ENCODE measurements at regions not wholly inside any gene's neighbourhood (a gene's known extent, or its start where the extent isn't known, plus 50 kb on each side); places are given as distances from the start of the nearest gene placed in this dataset.

- no peak for DNase-seq (ENCODE audit: low read depth in 2 of 2)
Observed at GRCh38 chr14:53519137-53519536, 366.0 kb upstream of the DDHD1 start.

GRCh38 chr14:53517270-53517960 is 364.3 kb upstream of the DDHD1 start:
- DNase-seq (ENCODE audit: low read depth in 2 of 2): no peak

- DNase-seq (ENCODE audit: low read depth in 2 of 2): no peak
Observed at GRCh38 chr14:53516261-53516774, 363.2 kb upstream of the DDHD1 start.

- no peak for DNase-seq (ENCODE audit: low read depth in 2 of 2)
Observed at GRCh38 chr14:53515276-53515675, 362.2 kb upstream of the DDHD1 start.

GRCh38 chr14:53514197-53514596 is 361.1 kb upstream of the DDHD1 start:
- DNase-seq (ENCODE audit: low read depth in 2 of 2): no peak

- no peak for DNase-seq (ENCODE audit: low read depth in 2 of 2)
Observed at GRCh38 chr14:53510281-53510912, 357.3 kb upstream of the DDHD1 start.

- DNase-seq (ENCODE audit: low read depth in 2 of 2): no peak
Observed at GRCh38 chr14:53509276-53510244, 356.4 kb upstream of the DDHD1 start.

GRCh38 chr14:53501361-53502211 is 348.5 kb upstream of the DDHD1 start:
- no peak for DNase-seq (ENCODE audit: low read depth in 2 of 2)

GRCh38 chr14:53500191-53500590 is 347.1 kb upstream of the DDHD1 start:
- no peak for DNase-seq (ENCODE audit: low read depth in 2 of 2)

- no peak for DNase-seq (ENCODE audit: low read depth in 2 of 2)
Observed at GRCh38 chr14:53496668-53497067, 343.5 kb upstream of the DDHD1 start.

GRCh38 chr14:53495846-53496343 is 342.8 kb upstream of the DDHD1 start:
- no peak for DNase-seq (ENCODE audit: low read depth in 2 of 2)

GRCh38 chr14:53494587-53494986 is 341.5 kb upstream of the DDHD1 start:
- no peak for DNase-seq (ENCODE audit: low read depth in 2 of 2)

GRCh38 chr14:53493860-53494259 is 340.7 kb upstream of the DDHD1 start:
- no peak for DNase-seq (ENCODE audit: low read depth in 2 of 2)

- no peak for DNase-seq (ENCODE audit: low read depth in 2 of 2)
Observed at GRCh38 chr14:53493320-53493719, 340.2 kb upstream of the DDHD1 start.

GRCh38 chr14:53491884-53492277 is 338.8 kb upstream of the DDHD1 start:
- no peak for DNase-seq (ENCODE audit: low read depth in 2 of 2)

- no peak for DNase-seq (ENCODE audit: low read depth in 2 of 2)
Observed at GRCh38 chr14:53491256-53491883, 338.2 kb upstream of the DDHD1 start.

GRCh38 chr14:53478174-53478573 is 325.1 kb upstream of the DDHD1 start:
- DNase-seq (ENCODE audit: low read depth in 2 of 2): no peak

- DNase-seq (ENCODE audit: low read depth in 2 of 2): no peak
Observed at GRCh38 chr14:53473480-53473879, 320.4 kb upstream of the DDHD1 start.

- DNase-seq (ENCODE audit: low read depth in 2 of 2): no peak
Observed at GRCh38 chr14:53472306-53472705, 319.2 kb upstream of the DDHD1 start.

GRCh38 chr14:53470351-53471043 is 317.4 kb upstream of the DDHD1 start:
- no peak for DNase-seq (ENCODE audit: low read depth in 2 of 2)
